Suprapubic skin (tissue), 3 donors: ENCODE measurements at regions not wholly inside any gene's neighbourhood (a gene's known extent, or its start where the extent isn't known, plus 50 kb on each side); places are given as distances from the start of the nearest gene placed in this dataset.

ENCODE experiments used
- CTCF ChIP-seq, 2 donors: fragments of 200-600 bp in 1 of 2; fragments of 450-650 bp in 1 of 2; sonication (generic) in 1 of 2; IDR thresholded peaks; one replicate each; pipeline ENCODE4 v1.5.1; 2016 to 2019; ENCODE audit warnings: antibody characterized with exemption in 2 of 2, mild to moderate bottlenecking in 1 of 2, moderate library complexity in 1 of 2
- POLR2AphosphoS5 ChIP-seq, 3 donors: sonication (generic); formaldehyde crosslinking; IDR thresholded peaks; one replicate each; pipeline ENCODE4 v1.6.1; 2017; ENCODE audit warnings: antibody characterized with exemption in 3 of 3

- no peak for TF ChIP-seq CTCF (IDR thresholded peaks at IDR 0.05)
- TF ChIP-seq POLR2AphosphoS5 (IDR thresholded peaks at IDR 0.05): no peak
Measured at GRCh38 chr5:97449172-97449571, 266.1 kb upstream of the RIOK2 start.
